ENCODE measurements at regions not wholly inside any gene's neighbourhood (a gene's known extent, or its start where the extent isn't known, plus 50 kb on each side); places are given as distances from the start of the nearest gene placed in this dataset.

DNA sequence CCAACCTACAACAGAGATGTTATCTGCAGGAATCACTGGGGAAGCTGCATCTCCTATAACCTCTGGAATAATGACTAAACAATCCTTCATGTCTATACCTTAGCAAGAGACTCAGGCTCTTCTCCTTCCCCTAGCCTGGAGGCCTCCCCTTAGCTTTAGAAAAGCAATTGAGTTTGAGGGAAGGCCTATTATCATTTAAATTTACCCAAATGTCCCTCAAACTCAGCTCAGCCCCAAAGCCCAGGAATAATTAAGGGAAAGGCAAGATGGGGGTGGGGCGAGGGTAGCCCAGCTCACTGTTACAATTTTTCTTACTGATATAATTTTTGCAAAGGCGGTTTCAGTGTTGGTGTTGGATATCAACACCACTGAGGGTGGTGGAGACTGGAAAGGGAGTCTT lies 151.4 kb upstream of the EEA1 start (continued):
- TF ChIP-seq SIN3A (conservative IDR thresholded peaks at IDR 0.05 in 1 of 2, IDR thresholded peaks at IDR 0.05 in 1 of 2; ENCODE audit: low read depth in 1 of 2, low read length in 2 of 2) = no peak
- TF ChIP-seq JUN (IDR thresholded peaks at IDR 0.05; ENCODE audit: low read depth, low read length) = no peak
- no peak for TF ChIP-seq CHD2 (IDR thresholded peaks at IDR 0.05; ENCODE audit: low read length)
- TF ChIP-seq GTF2F1 (IDR thresholded peaks at IDR 0.05; ENCODE audit: borderline replicate concordance, low read depth, low read length) = no peak
- no peak for TF ChIP-seq JUND (IDR thresholded peaks at IDR 0.05; ENCODE audit: low read length)
- no peak for TF ChIP-seq RXRA (IDR thresholded peaks at IDR 0.05; ENCODE audit: insufficient read depth, low read depth, low read length)
- TF ChIP-seq POU5F1 (IDR thresholded peaks at IDR 0.05; ENCODE audit: low read depth, low read length) = peak; percentile 83; the same call in 1 of the 2 replicates
- TF ChIP-seq, protein P1, sequence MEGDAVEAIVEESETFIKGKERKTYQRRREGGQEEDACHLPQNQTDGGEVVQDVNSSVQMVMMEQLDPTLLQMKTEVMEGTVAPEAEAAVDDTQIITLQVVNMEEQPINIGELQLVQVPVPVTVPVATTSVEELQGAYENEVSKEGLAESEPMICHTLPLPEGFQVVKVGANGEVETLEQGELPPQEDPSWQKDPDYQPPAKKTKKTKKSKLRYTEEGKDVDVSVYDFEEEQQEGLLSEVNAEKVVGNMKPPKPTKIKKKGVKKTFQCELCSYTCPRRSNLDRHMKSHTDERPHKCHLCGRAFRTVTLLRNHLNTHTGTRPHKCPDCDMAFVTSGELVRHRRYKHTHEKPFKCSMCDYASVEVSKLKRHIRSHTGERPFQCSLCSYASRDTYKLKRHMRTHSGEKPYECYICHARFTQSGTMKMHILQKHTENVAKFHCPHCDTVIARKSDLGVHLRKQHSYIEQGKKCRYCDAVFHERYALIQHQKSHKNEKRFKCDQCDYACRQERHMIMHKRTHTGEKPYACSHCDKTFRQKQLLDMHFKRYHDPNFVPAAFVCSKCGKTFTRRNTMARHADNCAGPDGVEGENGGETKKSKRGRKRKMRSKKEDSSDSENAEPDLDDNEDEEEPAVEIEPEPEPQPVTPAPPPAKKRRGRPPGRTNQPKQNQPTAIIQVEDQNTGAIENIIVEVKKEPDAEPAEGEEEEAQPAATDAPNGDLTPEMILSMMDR (IDR thresholded peaks at IDR 0.05; ENCODE audit: control extremely low read depth in 1 of 3, insufficient read depth in 1 of 3, low read depth in 1 of 3, low read length in 3 of 3) = no peak
- peak; percentile 76; the same call in 1 of the 2 replicates for TF ChIP-seq SP1 (IDR thresholded peaks at IDR 0.05; ENCODE audit: low read depth, low read length)
- no peak for TF ChIP-seq SUZ12 (IDR thresholded peaks at IDR 0.05; ENCODE audit: low read length)
- no peak for TF ChIP-seq KDM1A (IDR thresholded peaks at IDR 0.05; ENCODE audit: borderline replicate concordance, low read length)
- TF ChIP-seq CREB1 (IDR thresholded peaks at IDR 0.05) = no peak
- TF ChIP-seq CBX5 (IDR thresholded peaks at IDR 0.05; ENCODE audit: low read depth, low read length) = no peak

All from H1 (cell line).